Thoracic aorta (tissue), 2 donors: ENCODE measurements at regions not wholly inside any gene's neighbourhood (a gene's known extent, or its start where the extent isn't known, plus 50 kb on each side); places are given as distances from the start of the nearest gene placed in this dataset.

ENCODE experiments used
- ATAC-seq: fragments of 150-250 bp; one replicate; pipeline ENCODE4 v1.8.0; 2017; ENCODE audit warnings: low read depth; ENCODE audit not compliant: insufficient number of reproducible peaks, low FRiP score
- DNase-seq: peaks from one replicate; pipeline ENCODE4 v3.0.0-alpha.2; 2020; ENCODE audit warnings: low spot score
- H3K27ac ChIP-seq, 2 donors: fragments of 200-600 bp; sonication (generic); 1 replicate in 1 of 2; 2 replicates in 1 of 2; pipeline ENCODE4 v1.5.1; 2016; ENCODE audit warnings: mild to moderate bottlenecking in 2 of 2, moderate library complexity in 2 of 2
- H3K27me3 ChIP-seq: fragments of 200-600 bp; sonication (generic); replicated peaks from 2 replicates; pipeline ENCODE4 v1.6.0; 2016; ENCODE audit warnings: mild to moderate bottlenecking; ENCODE audit not compliant: insufficient read depth
- H3K36me3 ChIP-seq: fragments of 200-600 bp; sonication (generic); one replicate; pipeline ENCODE4 v1.5.1; 2016
- H3K4me1 ChIP-seq, 2 donors: fragments of 200-600 bp; sonication (generic); 1 replicate in 1 of 2; 2 replicates in 1 of 2; pipeline versions ENCODE4 v1.5.1 to v1.6.0; 2016; ENCODE audit warnings: low read depth in 2 of 2, mild to moderate bottlenecking in 1 of 2; ENCODE audit not compliant: control insufficient read depth in 1 of 2
- H3K4me3 ChIP-seq: fragments of 200-600 bp; sonication (generic); 2 replicates; pipeline ENCODE4 v1.5.1; 2016; ENCODE audit warnings: mild to moderate bottlenecking
- H3K9me3 ChIP-seq: fragments of 200-600 bp; sonication (generic); 2 replicates; pipeline ENCODE4 v1.5.1; 2016
- CTCF ChIP-seq: fragments of 200-600 bp; sonication (generic); IDR thresholded peaks from one replicate; pipeline ENCODE4 v1.5.1; 2019; ENCODE audit warnings: antibody characterized with exemption

DNA sequence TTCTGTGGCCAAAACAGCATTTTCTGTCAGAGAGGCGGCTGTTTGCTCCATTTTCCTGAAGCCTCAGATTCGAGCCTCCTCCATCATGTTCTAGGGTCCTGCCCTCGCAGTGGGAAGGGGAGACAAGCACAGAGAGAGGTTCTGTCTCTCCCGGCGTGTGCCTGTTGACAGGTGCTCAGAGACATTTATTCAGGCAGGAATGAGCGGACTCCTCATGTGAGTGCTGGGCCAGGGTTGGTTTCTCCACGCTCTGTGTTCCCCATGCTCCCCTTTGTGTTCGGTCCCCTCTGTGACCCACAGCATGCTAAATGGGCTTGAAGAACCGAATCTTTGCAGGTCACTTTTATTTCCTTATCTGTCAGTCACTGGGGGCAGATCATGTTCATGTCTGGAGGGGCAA, 374.6 kb downstream of the GLRX3 start:
- no peak for ATAC-seq
- DNase-seq = no peak
- no peak overlapping the region for H3K4me3 ChIP-seq

GRCh38 chr10:130511766-130512165, 375.6 kb downstream of the GLRX3 start:
- ATAC-seq = no peak
- TF ChIP-seq CTCF = no peak
- Histone ChIP-seq H3K4me1 (no peaks in the 10 kb centered on the region), H3K36me3 (no peaks in the 10 kb centered on the region), H3K27ac (no peak overlapping the region), H3K9me3 (no peaks in the 10 kb centered on the region), H3K27me3 (no peaks in the 10 kb centered on the region), H3K4me3 (no peak overlapping the region)
- no peak for DNase-seq

More for the DNA sequence above, 374.6 kb downstream of the GLRX3 start:
- no peak for TF ChIP-seq CTCF
- no peaks in the 10 kb centered on the region for H3K4me1 ChIP-seq
- H3K27me3 ChIP-seq = no peaks in the 10 kb centered on the region
- no peaks in the 10 kb centered on the region for H3K36me3 ChIP-seq
- H3K27ac ChIP-seq = no peak overlapping the region
- H3K9me3 ChIP-seq = no peaks in the 10 kb centered on the region

GRCh38 chr10:130512936-130513335, 376.7 kb downstream of the GLRX3 start:
- no peak for DNase-seq
- no peaks in the 10 kb centered on the region for H3K9me3 ChIP-seq
- TF ChIP-seq CTCF = no peak

DNA sequence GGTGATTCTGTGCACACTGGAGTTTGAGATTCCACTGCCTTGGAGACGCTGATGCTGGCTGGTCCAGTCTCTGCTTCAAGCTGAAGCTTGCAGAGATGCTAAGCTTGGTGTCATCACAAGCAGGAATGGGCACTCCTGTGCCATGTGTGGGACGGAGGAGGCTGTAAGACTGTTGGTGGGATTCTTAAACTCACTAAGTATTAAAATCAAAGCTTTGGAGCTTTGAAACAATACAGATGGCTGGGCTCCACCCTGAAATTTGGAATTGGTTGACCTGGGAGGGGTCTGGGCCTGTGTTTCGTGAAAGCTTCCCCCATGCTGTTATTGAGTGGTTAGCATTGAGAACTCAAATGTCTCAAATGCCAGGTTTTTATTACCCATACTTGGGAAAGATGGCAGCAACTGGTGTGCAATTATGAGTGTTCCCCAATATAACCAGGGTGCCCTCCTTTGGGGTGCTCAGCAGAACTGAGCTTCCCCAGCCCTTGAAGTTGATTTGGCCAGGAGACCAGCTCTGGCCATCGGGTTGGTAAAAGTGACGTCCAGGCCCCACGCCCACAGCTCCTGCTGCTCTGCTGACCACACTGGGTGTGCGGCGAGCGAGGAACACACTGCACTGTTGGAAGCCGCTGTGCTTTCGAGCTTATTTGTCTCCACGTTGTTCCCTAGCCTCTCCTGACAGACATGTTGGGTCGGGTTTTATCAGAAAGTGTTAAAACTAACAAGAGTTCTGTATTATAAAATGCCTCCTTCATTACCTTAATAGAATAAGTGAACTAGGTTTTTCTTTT, 377.7 kb downstream of the GLRX3 start:
- Histone ChIP-seq H3K36me3 (no peaks in the 10 kb centered on the region), H3K4me3 (no peak overlapping the region), H3K27ac (no peak overlapping the region), H3K4me1 (no peaks in the 10 kb centered on the region), H3K27me3 (no peaks in the 10 kb centered on the region), H3K9me3 (no peaks in the 10 kb centered on the region)
- no peak for TF ChIP-seq CTCF
- no peak for ATAC-seq
- no peak for DNase-seq

More at GRCh38 chr10:130512936-130513335, 376.7 kb downstream of the GLRX3 start:
- no peaks in the 10 kb centered on the region for H3K36me3 ChIP-seq
- no peaks in the 10 kb centered on the region for H3K4me1 ChIP-seq
- no peak for ATAC-seq
- no peak overlapping the region for H3K4me3 ChIP-seq
- H3K27ac ChIP-seq = no peak overlapping the region
- H3K27me3 ChIP-seq = no peaks in the 10 kb centered on the region

- H3K9me3 ChIP-seq = no peaks in the 10 kb centered on the region
- DNase-seq (no peak), ATAC-seq (no peak)
- TF ChIP-seq CTCF = no peak
- no peaks in the 10 kb centered on the region for H3K4me1 ChIP-seq
- H3K36me3 ChIP-seq = no peaks in the 10 kb centered on the region
- H3K27ac ChIP-seq = no peak overlapping the region
- no peaks in the 10 kb centered on the region for H3K27me3 ChIP-seq
- no peak overlapping the region for H3K4me3 ChIP-seq
Observed at GRCh38 chr10:130515670-130516069, 379.5 kb downstream of the GLRX3 start.
